Keratinocyte (primary cell): ENCODE measurements at regions not wholly inside any gene's neighbourhood (a gene's known extent, or its start where the extent isn't known, plus 50 kb on each side); places are given as distances from the start of the nearest gene placed in this dataset.

Experiments
- DNase-seq: peaks from one replicate; pipeline ENCODE4 v3.0.0-alpha.2; 2011; ENCODE audit warnings: low read depth, missing footprints, low spot score
- FAIRE-seq: peaks from 2 replicates; lab custom pipeline; 2011; peaks lifted over from hg19 to GRCh38; lab: Jason Lieb, UNC
- H2AFZ ChIP-seq: 2 replicates; pipeline ENCODE4 v1.6.0; 2012; ENCODE audit warnings: low read length, control low read depth, inconsistent platforms; ENCODE audit not compliant: control insufficient read depth
- H3K27ac ChIP-seq: 2 replicates; pipeline ENCODE4 v1.5.1; 2011; ENCODE audit warnings: low read length; ENCODE audit not compliant: control insufficient read depth, insufficient read depth
- H3K27me3 ChIP-seq: 3 replicates; pipeline ENCODE4 v1.6.0; 2011; ENCODE audit warnings: low read length; ENCODE audit not compliant: control insufficient read depth, insufficient read depth; ENCODE audit errors: extremely low read depth
- H3K36me3 ChIP-seq, 2 experiments: 2 replicates in 1 of 2; 3 replicates in 1 of 2; pipeline ENCODE4 v1.5.1; 2011; ENCODE audit warnings: low read length in 2 of 2, mild to moderate bottlenecking in 1 of 2; ENCODE audit not compliant: control insufficient read depth in 2 of 2, insufficient read depth in 2 of 2; ENCODE audit errors: extremely low read depth in 1 of 2
- H3K4me1 ChIP-seq: 3 replicates; pipeline ENCODE4 v1.5.1; 2011; ENCODE audit warnings: low read length; ENCODE audit not compliant: control insufficient read depth, insufficient read depth; ENCODE audit errors: extremely low read depth
- H3K4me2 ChIP-seq: 3 replicates; pipeline ENCODE4 v1.6.0; 2011; ENCODE audit warnings: low read depth, low read length; ENCODE audit not compliant: control insufficient read depth, insufficient read depth; ENCODE audit errors: extremely low read depth
- H3K4me3 ChIP-seq, 3 experiments: fragments of 200-600 bp in 1 of 3; sonication (generic) in 1 of 3; 2 replicates in 2 of 3; 3 replicates in 1 of 3; pipeline ENCODE4 v1.5.1; 2011 to 2016; ENCODE audit warnings: low read length in 3 of 3, mild to moderate bottlenecking in 3 of 3, control low read depth in 2 of 3, inconsistent platforms in 1 of 3, low read depth in 1 of 3, mixed read lengths in 1 of 3, mixed run types in 1 of 3, moderate library complexity in 1 of 3; ENCODE audit not compliant: control insufficient read depth in 2 of 3, insufficient read depth in 2 of 3; ENCODE audit errors: extremely low read depth in 1 of 3
- H3K79me2 ChIP-seq: 2 replicates; pipeline ENCODE4 v1.6.0; 2012; ENCODE audit warnings: low read length; ENCODE audit not compliant: control insufficient read depth, insufficient read depth
- H3K9ac ChIP-seq: 3 replicates; pipeline ENCODE4 v1.6.0; 2011; ENCODE audit warnings: low read length; ENCODE audit not compliant: control insufficient read depth, insufficient read depth; ENCODE audit errors: extremely low read depth
- H3K9me1 ChIP-seq: 3 replicates; pipeline ENCODE4 v1.6.0; 2011; ENCODE audit warnings: low read length; ENCODE audit not compliant: control insufficient read depth, insufficient read depth; ENCODE audit errors: extremely low read depth
- H3K9me3 ChIP-seq: 2 replicates; pipeline ENCODE4 v1.5.1; 2012; ENCODE audit warnings: low read depth, low read length; ENCODE audit not compliant: control insufficient read depth
- H4K20me1 ChIP-seq: 3 replicates; pipeline ENCODE4 v1.6.0; 2011; ENCODE audit warnings: low read length; ENCODE audit not compliant: control insufficient read depth, insufficient read depth; ENCODE audit errors: extremely low read depth
- EZH2 ChIP-seq: IDR thresholded peaks from one replicate; pipeline ENCODE4 v1.6.1; 2012; ENCODE audit warnings: inconsistent platforms, mild to moderate bottlenecking, low read length, moderate library complexity
- dilution Hi-C: fragments of 300-500 bp; cut with MboI; formaldehyde crosslinking; loops from one replicate; pipeline ENCODE4 v1.7.0; 2020; ENCODE audit warnings: low sequenced_read_pairs; ENCODE audit not compliant: extremely low pct_ligation_motif_present
- TF ChIP-seq, protein P1 (sequence below), 3 experiments: IDR thresholded peaks in 1 of 3; conservative IDR thresholded peaks in 1 of 3; optimal IDR thresholded peaks in 1 of 3; 2 replicates in 2 of 3; 3 replicates in 1 of 3; pipeline versions ENCODE3 to v1.5.1; 2011; ENCODE audit warnings: low read length in 3 of 3, mild to moderate bottlenecking in 3 of 3, moderate library complexity in 2 of 3, control low read depth in 1 of 3, inconsistent platforms in 1 of 3; ENCODE audit not compliant: insufficient read depth in 2 of 3; ENCODE audit errors: extremely low read depth in 1 of 3

DNA sequence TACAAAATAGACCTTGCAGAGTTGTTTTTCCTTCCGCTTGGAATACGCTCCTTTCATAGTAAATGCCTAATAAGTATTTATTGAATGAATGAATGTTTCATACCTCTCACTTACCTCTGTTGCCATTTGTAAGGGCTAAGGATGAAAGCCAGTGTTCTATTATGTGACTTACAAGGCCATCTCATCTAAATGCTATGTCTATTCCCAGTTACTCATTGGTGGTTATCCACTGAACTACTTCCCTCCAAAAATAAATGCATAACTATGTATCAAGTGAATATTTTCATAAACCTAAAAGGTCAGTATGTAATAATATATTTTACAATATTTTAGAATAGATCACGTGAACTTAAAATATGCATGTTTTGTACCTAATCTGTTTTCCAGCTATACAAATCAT lies 670.5 kb upstream of the RGMB start:
- no peaks in the 10 kb centered on the region for H4K20me1 ChIP-seq
- H3K4me2 ChIP-seq: no peak overlapping the region
- TF ChIP-seq, protein P1, sequence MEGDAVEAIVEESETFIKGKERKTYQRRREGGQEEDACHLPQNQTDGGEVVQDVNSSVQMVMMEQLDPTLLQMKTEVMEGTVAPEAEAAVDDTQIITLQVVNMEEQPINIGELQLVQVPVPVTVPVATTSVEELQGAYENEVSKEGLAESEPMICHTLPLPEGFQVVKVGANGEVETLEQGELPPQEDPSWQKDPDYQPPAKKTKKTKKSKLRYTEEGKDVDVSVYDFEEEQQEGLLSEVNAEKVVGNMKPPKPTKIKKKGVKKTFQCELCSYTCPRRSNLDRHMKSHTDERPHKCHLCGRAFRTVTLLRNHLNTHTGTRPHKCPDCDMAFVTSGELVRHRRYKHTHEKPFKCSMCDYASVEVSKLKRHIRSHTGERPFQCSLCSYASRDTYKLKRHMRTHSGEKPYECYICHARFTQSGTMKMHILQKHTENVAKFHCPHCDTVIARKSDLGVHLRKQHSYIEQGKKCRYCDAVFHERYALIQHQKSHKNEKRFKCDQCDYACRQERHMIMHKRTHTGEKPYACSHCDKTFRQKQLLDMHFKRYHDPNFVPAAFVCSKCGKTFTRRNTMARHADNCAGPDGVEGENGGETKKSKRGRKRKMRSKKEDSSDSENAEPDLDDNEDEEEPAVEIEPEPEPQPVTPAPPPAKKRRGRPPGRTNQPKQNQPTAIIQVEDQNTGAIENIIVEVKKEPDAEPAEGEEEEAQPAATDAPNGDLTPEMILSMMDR (optimal IDR thresholded peaks at IDR 0.05 in 1 of 3, IDR thresholded peaks at IDR 0.05 in 1 of 3, conservative IDR thresholded peaks at IDR 0.05 in 1 of 3; ENCODE audit: extremely low read depth in 1 of 3, insufficient read depth in 2 of 3, low read length in 3 of 3): no peak
- no peak for TF ChIP-seq EZH2
- H3K27ac ChIP-seq: no peak overlapping the region
- dilution Hi-C loops: no loop called here
- no peaks in the 10 kb centered on the region for H3K9me1 ChIP-seq
- no peak overlapping the region for H3K4me3 ChIP-seq
- no peaks in the 10 kb centered on the region for H3K36me3 ChIP-seq
- DNase-seq (no peak), FAIRE-seq (no peak)
- H3K79me2 ChIP-seq: no peaks in the 10 kb centered on the region
- H3K9me3 ChIP-seq: no peaks in the 10 kb centered on the region
- H2AFZ ChIP-seq: no peak overlapping the region
- no peak overlapping the region for H3K9ac ChIP-seq
- H3K4me1 ChIP-seq: peaks cover 13% of the 10 kb centered on the region
- H3K27me3 ChIP-seq: no peaks in the 10 kb centered on the region

DNA sequence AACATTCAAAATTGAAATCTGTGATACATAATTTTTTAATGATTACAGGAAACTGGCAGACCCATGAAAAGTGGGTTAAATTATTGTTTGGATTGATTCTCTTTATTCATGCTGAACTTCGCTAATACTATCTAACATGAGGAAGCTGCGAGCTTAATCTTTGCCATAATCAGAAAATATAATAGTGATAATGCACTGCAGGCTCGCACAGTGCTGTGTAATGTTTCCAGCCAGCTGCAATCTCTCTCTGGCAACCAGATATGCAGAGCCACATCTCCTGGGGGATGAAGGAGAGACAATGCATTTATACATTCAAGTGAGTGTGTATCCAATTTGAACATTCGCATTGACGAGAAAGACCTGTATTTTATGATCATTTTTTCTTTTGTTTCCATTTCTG lies 669.7 kb upstream of the RGMB start:
- Histone ChIP-seq H3K36me3 (no peaks in the 10 kb centered on the region), H3K79me2 (no peaks in the 10 kb centered on the region), H3K9me1 (no peaks in the 10 kb centered on the region), H2AFZ (no peak overlapping the region), H3K27me3 (no peaks in the 10 kb centered on the region), H4K20me1 (no peaks in the 10 kb centered on the region), H3K9me3 (no peaks in the 10 kb centered on the region), H3K4me3 (no peak overlapping the region), H3K27ac (no peak overlapping the region), H3K4me1 (peaks cover 21% of the 10 kb centered on the region), H3K4me2 (no peak overlapping the region), H3K9ac (no peak overlapping the region)
- FAIRE-seq: no peak
- TF ChIP-seq, protein P1 (optimal IDR thresholded peaks at IDR 0.05 in 1 of 3, IDR thresholded peaks at IDR 0.05 in 1 of 3, conservative IDR thresholded peaks at IDR 0.05 in 1 of 3; ENCODE audit: extremely low read depth in 1 of 3, insufficient read depth in 2 of 3, low read length in 3 of 3): no peak
- TF ChIP-seq EZH2: no peak
- no peak for DNase-seq
- dilution Hi-C loops: no loop called here
